NCI-H2171 (cell line): ENCODE measurements at regions not wholly inside any gene's neighbourhood (a gene's known extent, or its start where the extent isn't known, plus 50 kb on each side); places are given as distances from the start of the nearest gene placed in this dataset.
"Not testable (repeated sequence)": the region's sequence is repeated elsewhere in the genome, so short reads cannot be mapped to it uniquely, and the experiment has no call there.

Experiments
- DNase-seq: peaks from one replicate; lab custom pipeline; 2025; lab: John Stamatoyannopoulos, UW

GRCh38 chr5:6076341-6077239 lies 301.8 kb downstream of the MED10 start:
- DNase-seq = no peak

- DNase-seq = not testable (repeated sequence)
Observed at GRCh38 chr5:6072488-6072887, 305.9 kb downstream of the MED10 start.

GRCh38 chr5:6069496-6070185 lies 308.7 kb downstream of the MED10 start:
- no peak for DNase-seq

GRCh38 chr5:6066016-6066415 lies 312.3 kb downstream of the MED10 start:
- DNase-seq = no peak

- DNase-seq = no peak
Observed at GRCh38 chr5:6059137-6059800, 319.1 kb downstream of the MED10 start.

GRCh38 chr5:6058055-6058715 lies 320.2 kb downstream of the MED10 start:
- no peak for DNase-seq

- DNase-seq = no peak
Observed at GRCh38 chr5:6056280-6056679, 322.1 kb downstream of the MED10 start.

GRCh38 chr5:6049662-6050061 lies 328.7 kb downstream of the MED10 start:
- no peak for DNase-seq

- no peak for DNase-seq
Observed at GRCh38 chr5:6048746-6049145, 329.6 kb downstream of the MED10 start.

GRCh38 chr5:6046296-6046967 lies 331.9 kb downstream of the MED10 start:
- no peak for DNase-seq

- DNase-seq = no peak
Observed at GRCh38 chr5:6043491-6044310, 334.6 kb downstream of the MED10 start.

GRCh38 chr5:6041977-6042550 lies 336.3 kb downstream of the MED10 start:
- DNase-seq = no peak

GRCh38 chr5:6039111-6039510 lies 339.2 kb downstream of the MED10 start:
- no peak for DNase-seq

- DNase-seq = no peak
Observed at GRCh38 chr5:6036006-6036405, 342.3 kb downstream of the MED10 start.

GRCh38 chr5:6029811-6030271 lies 348.5 kb downstream of the MED10 start:
- DNase-seq = no peak

- no peak for DNase-seq
Observed at GRCh38 chr5:6026766-6027406, 351.5 kb downstream of the MED10 start.

- DNase-seq = no peak
Observed at GRCh38 chr5:6019612-6020011, 358.7 kb downstream of the MED10 start.

GRCh38 chr5:6013506-6013905 lies 364.8 kb downstream of the MED10 start:
- DNase-seq = no peak

GRCh38 chr5:6011199-6011598 lies 367.1 kb downstream of the MED10 start:
- DNase-seq = no peak

- no peak for DNase-seq
Observed at GRCh38 chr5:6006838-6007314, 371.5 kb downstream of the MED10 start.
